C4-2B (cell line): ENCODE measurements at regions not wholly inside any gene's neighbourhood (a gene's known extent, or its start where the extent isn't known, plus 50 kb on each side); places are given as distances from the start of the nearest gene placed in this dataset.

Experiments used
- H3K27ac ChIP-seq: fragments of 450-650 bp; 2 replicates; pipeline ENCODE4 v1.5.1; 2017
- ZFX ChIP-seq: fragments of 450-650 bp; IDR thresholded peaks from 2 replicates; pipeline ENCODE4 v1.6.1; 2017
- TF ChIP-seq, protein P1 (sequence below): fragments of 450-650 bp; conservative IDR thresholded peaks from 2 replicates; pipeline ENCODE4 v1.5.1; 2017; ENCODE audit warnings: mild to moderate bottlenecking

DNA sequence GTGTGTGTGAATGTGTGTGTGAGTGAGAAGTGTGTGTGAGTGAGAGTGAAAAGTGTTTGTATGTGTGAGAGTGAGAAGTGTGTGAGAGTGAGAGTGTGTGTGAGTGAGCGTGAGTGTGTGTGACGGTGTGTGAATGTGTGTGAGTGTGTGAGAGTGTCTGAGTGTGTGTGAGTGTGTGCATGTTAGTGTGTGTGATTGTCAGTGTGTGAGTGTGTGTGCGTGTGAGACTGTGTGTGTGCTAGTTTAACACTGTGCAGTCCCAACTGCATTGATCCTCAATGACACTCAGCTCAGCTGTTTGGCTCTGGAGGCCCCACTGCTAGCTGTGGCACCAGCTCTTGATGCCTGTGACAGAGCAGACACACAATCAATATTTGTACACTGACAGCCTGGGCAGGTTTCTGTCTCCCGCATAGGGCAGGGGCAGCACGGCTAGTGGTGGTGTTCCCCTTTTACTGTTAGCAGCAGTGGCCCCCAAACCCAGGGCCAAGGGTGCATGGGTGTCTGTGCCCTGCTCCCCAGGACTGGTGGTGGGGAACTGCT lies 135.0 kb downstream of the INHBB start:
- peak overlapping the region; percentile 38 for H3K27ac ChIP-seq
- TF ChIP-seq, protein P1, sequence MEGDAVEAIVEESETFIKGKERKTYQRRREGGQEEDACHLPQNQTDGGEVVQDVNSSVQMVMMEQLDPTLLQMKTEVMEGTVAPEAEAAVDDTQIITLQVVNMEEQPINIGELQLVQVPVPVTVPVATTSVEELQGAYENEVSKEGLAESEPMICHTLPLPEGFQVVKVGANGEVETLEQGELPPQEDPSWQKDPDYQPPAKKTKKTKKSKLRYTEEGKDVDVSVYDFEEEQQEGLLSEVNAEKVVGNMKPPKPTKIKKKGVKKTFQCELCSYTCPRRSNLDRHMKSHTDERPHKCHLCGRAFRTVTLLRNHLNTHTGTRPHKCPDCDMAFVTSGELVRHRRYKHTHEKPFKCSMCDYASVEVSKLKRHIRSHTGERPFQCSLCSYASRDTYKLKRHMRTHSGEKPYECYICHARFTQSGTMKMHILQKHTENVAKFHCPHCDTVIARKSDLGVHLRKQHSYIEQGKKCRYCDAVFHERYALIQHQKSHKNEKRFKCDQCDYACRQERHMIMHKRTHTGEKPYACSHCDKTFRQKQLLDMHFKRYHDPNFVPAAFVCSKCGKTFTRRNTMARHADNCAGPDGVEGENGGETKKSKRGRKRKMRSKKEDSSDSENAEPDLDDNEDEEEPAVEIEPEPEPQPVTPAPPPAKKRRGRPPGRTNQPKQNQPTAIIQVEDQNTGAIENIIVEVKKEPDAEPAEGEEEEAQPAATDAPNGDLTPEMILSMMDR, result no peak
- no peak for TF ChIP-seq ZFX

GRCh38 chr2:120481446-120482194 lies 135.7 kb downstream of the INHBB start:
- H3K27ac ChIP-seq, result peak overlapping the region; percentile 38
- TF ChIP-seq, protein P1, result no peak
- TF ChIP-seq ZFX, result no peak

DNA sequence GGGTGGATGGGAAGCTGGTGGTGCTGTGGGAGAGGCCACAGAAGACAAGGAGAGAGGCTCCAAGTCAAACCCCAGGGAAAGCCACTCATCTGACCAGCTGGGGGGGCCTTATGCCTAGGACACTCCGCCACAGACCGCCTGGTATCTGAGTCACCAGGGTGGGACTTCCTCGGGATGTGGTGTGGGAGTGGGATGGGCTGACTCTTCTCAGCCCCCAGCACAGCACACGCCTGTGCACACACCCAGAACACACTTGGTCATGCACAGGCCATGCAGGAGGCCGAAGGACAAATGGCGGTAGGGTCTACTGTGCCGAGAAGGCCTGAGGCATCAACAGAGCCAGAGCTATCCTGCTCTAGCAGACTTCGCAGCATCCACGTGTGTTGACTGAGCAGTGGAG lies 136.4 kb downstream of the INHBB start:
- no peak overlapping the region; the same call in 1 of the 2 replicates for H3K27ac ChIP-seq
- TF ChIP-seq ZFX, result no peak
- TF ChIP-seq, protein P1, result no peak

GRCh38 chr2:120483355-120483754 lies 137.4 kb downstream of the INHBB start:
- TF ChIP-seq, protein P1, result no peak
- TF ChIP-seq ZFX, result no peak
- H3K27ac ChIP-seq, result no peak overlapping the region

GRCh38 chr2:120485096-120485495 lies 139.2 kb downstream of the INHBB start:
- TF ChIP-seq, protein P1, result no peak
- TF ChIP-seq ZFX, result no peak

DNA sequence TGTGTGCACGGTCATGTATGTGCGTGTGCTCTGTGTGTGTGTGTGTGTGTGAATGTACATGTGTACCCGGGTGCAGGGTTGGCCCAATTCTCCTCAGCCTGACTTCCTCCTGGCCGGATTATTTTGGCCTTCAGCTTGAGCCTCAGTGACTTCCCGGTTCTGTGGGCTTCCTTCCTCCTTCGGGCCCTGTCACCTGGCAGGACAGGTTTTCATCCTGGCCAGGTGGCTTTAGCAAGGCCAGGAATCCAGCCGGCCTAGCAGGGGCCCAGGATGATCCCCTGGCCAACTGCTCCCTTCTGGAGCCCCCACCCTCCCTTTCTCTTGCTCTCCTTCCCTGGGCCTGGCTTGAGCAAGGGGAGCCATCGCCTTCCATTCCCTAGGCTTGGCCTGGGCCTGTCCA lies 140.5 kb downstream of the INHBB start:
- peak; percentile 49; the same call in 1 of the 2 replicates for TF ChIP-seq ZFX
- TF ChIP-seq, protein P1, result no peak
- H3K27ac ChIP-seq, result peak overlapping the region; percentile 71

More at GRCh38 chr2:120485096-120485495, 139.2 kb downstream of the INHBB start:
- peak overlapping the region; percentile 71; the same call in 1 of the 2 replicates for H3K27ac ChIP-seq

GRCh38 chr2:120486946-120487345 lies 141.0 kb downstream of the INHBB start:
- H3K27ac ChIP-seq, result peak overlapping the region; percentile 71
- TF ChIP-seq, protein P1, result no peak
- TF ChIP-seq ZFX, result no peak
